Spinal cord (tissue), 9 donors: ENCODE measurements at regions not wholly inside any gene's neighbourhood (a gene's known extent, or its start where the extent isn't known, plus 50 kb on each side); places are given as distances from the start of the nearest gene placed in this dataset.
"Not testable (repeated sequence)": the region's sequence is repeated elsewhere in the genome, so short reads cannot be mapped to it uniquely, and the experiment has no call there.

Source experiments
- DNase-seq, 6 donors: peaks; one replicate each; pipeline versions ENCODE4 v3.0.0 to v3.0.0-alpha.2; 2013 to 2015; ENCODE audit warnings: low spot score in 6 of 6, low read depth in 4 of 6
- H3K27ac ChIP-seq: one replicate; pipeline ENCODE4 v1.5.1; 2013; ENCODE audit warnings: low read depth, low read length, control low read depth
- H3K27me3 ChIP-seq: one replicate; pipeline ENCODE4 v1.6.1; 2013; ENCODE audit warnings: low read length; ENCODE audit not compliant: control insufficient read depth, insufficient read depth
- H3K36me3 ChIP-seq: one replicate; pipeline ENCODE4 v1.6.1; 2013; ENCODE audit warnings: low read length; ENCODE audit not compliant: control insufficient read depth, insufficient read depth
- H3K4me1 ChIP-seq: one replicate; pipeline ENCODE4 v1.6.1; 2013; ENCODE audit warnings: low read length; ENCODE audit not compliant: control insufficient read depth, insufficient read depth
- H3K4me3 ChIP-seq: one replicate; pipeline ENCODE4 v1.5.1; 2013; ENCODE audit warnings: low read depth, low read length, control low read depth
- H3K9me3 ChIP-seq: one replicate; pipeline ENCODE4 v1.6.1; 2013; ENCODE audit warnings: low read length; ENCODE audit not compliant: control insufficient read depth, insufficient read depth
- WGBS: methylation state at CpG from one replicate; pipeline ENCODE4 v1.1.5; 2013; ENCODE audit warnings: missing lambda C conversion rate; ENCODE audit not compliant: insufficient coverage; 5-methylcytosine and 5-hydroxymethylcytosine counted together
- donor health status: healthy.

DNA sequence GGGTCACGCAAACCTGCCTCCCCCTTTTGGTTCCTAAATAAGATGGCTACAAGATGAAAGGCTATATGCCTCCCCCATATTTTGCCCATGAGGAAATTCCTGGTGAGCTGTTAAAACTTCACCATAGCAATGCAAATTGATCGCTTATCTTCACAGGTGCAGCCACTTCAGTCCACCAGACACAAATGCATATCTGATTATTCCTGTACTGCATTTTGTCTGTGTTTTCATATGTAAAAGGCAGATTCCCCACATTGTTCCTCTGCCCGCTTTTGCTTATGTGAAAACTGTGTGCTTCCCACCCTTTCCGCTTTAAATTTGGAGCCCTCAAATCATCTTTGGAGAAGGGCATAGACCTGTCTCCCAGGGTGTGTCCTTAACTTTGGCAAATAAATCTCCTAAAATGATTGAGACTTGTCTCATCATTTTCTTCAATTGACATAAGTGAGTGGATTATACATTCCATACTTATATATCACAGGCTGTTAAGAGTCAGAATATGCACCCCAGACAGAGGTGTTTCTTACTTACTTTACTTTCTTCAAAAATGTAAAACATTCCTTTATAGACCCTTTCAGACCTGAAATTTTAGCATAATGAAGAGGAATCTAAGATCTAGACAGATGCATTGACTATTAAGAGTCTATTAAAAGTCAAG lies 116.4 kb downstream of the CASP12 start:
- no peaks in the 10 kb centered on the region for H3K27me3 ChIP-seq
- no peak overlapping the region for H3K4me3 ChIP-seq
- H3K4me1 ChIP-seq, result no peaks in the 10 kb centered on the region
- 100% methylated on average over 2 of the region's 4 CpGs for WGBS
- no peak overlapping the region for H3K27ac ChIP-seq
- DNase-seq, result no peak
- H3K9me3 ChIP-seq, result no peaks in the 10 kb centered on the region
- H3K36me3 ChIP-seq, result no peaks in the 10 kb centered on the region

DNA sequence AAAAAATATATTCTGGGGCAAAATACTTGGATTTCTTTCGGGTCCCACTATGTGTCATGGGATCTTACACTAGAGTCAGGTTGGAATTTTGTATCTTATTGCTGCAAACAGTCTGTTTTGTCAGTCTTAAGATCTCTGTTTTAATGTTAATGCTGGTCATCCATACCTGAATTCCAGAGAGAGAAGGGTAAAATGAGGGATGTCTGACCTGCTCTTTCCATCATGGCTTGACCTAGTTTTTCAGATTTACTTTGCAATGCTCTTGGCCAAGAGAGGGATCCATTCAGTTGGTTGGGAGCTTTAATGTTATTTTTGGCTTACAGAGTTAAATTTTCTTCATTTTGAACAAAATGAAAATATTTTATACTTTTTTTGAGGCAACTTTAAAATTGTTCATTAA lies 117.2 kb downstream of the CASP12 start:
- Histone ChIP-seq H3K36me3 (no peaks in the 10 kb centered on the region), H3K27ac (no peak overlapping the region), H3K27me3 (no peaks in the 10 kb centered on the region), H3K9me3 (no peaks in the 10 kb centered on the region), H3K4me1 (no peaks in the 10 kb centered on the region), H3K4me3 (no peak overlapping the region)
- no peak for DNase-seq
- WGBS, result 67% methylated on average over 1 of the region's 1 CpG

DNA sequence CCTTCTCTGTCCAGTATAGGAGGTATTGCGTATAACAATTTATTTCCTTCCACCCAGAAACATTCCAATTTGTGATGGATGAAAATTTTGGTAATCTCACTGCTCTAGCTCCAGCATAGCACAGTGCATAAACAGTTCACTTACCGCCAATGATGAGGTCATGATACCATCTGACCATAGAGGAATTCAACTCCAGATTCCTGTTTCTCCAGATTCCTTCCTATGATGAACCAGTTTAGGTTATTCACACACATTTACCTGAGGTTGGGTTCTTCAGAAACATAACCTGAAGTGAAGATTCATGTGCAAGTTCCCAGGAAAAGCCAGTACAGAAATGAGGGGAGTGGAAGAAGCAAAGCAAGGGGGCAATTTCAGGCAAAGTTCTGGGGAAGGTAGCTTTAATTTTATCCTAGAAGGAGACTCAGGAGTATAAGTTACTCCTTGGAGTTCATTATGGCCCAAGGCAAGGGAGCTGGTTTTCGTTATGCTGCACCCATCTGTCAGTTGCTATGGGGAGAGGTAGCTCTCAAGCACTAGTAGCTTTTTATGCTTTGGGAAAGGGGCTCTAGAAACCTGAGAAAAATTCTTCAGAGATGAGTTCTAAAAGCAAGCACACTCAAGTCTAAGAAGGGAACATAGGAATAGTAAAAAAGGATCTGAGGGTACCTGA lies 121.6 kb downstream of the CASP12 start:
- Histone ChIP-seq H3K27me3 (no peaks in the 10 kb centered on the region), H3K4me1 (no peaks in the 10 kb centered on the region), H3K36me3 (no peaks in the 10 kb centered on the region), H3K4me3 (no peak overlapping the region), H3K9me3 (no peaks in the 10 kb centered on the region), H3K27ac (no peak overlapping the region)
- 80% methylated on average over 2 of the region's 3 CpGs for WGBS
- no peak for DNase-seq

DNA sequence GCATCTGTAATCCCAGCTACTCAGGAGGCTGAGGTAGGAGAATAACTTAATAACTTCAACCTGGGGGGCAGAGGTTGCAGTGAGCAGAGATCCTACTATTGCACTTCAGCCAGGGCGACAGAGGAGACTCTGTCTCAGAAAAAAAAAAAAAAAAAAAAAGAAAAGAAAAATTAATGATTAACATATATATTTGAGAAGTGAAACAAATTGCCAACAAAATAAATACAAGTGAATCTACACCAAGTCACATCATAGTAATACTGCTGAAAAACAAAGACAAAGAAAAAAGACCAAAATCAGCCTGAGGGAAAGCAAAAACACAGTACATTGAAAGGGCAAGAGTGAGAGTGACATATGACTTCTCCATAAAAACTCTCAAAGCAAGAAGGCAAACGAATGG lies 123.7 kb downstream of the CASP12 start:
- H3K9me3 ChIP-seq, result no peaks in the 10 kb centered on the region
- no CpG with 5 or more reads among the region's 2 CpGs for WGBS
- H3K4me1 ChIP-seq, result no peaks in the 10 kb centered on the region
- H3K27me3 ChIP-seq, result no peaks in the 10 kb centered on the region
- no peak for DNase-seq
- H3K4me3 ChIP-seq, result no peak overlapping the region
- no peak overlapping the region for H3K27ac ChIP-seq
- no peaks in the 10 kb centered on the region for H3K36me3 ChIP-seq

GRCh38 chr11:104772806-104773241 lies 125.4 kb downstream of the CASP12 start:
- Histone ChIP-seq H3K4me1 (no peaks in the 10 kb centered on the region), H3K27ac (peak overlapping the region; percentile 61), H3K27me3 (no peaks in the 10 kb centered on the region), H3K9me3 (no peaks in the 10 kb centered on the region), H3K4me3 (no peak overlapping the region), H3K36me3 (no peaks in the 10 kb centered on the region)
- DNase-seq, result peak in 2 of 6 donors; percentile 14 to 35
- no CpG with 5 or more reads among the region's 6 CpGs for WGBS

- WGBS, result 80% methylated on average over 2 of the region's 3 CpGs
- no peaks in the 10 kb centered on the region for H3K27me3 ChIP-seq
- H3K36me3 ChIP-seq, result no peaks in the 10 kb centered on the region
- H3K27ac ChIP-seq, result peak overlapping the region; percentile 61
- H3K4me1 ChIP-seq, result no peaks in the 10 kb centered on the region
- no peaks in the 10 kb centered on the region for H3K9me3 ChIP-seq
- no peak overlapping the region for H3K4me3 ChIP-seq
- DNase-seq, result no peak
Measured at GRCh38 chr11:104771763-104772162, 126.5 kb downstream of the CASP12 start.

DNA sequence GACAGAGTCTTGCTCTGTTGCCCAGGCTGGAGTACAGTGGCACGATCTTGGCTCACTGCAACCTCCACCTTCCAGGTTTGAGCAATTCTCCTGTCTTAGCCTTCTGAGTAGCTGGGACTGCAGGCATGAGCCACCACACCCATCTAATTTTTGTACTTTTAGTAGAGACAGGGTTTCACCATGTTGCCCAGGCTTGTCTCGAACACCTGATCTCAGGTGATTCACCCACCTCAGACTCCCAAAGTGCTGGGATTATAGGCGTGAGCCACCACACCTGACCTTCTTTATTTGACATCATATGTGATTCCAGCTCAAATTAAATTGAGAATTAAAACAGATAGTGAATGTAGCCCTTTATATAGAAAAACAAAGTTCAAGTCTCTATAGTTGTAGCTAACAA lies 127.2 kb downstream of the CASP12 start:
- H3K27me3 ChIP-seq, DNase-seq, H3K4me3 ChIP-seq, H3K36me3 ChIP-seq, H3K4me1 ChIP-seq, H3K27ac ChIP-seq, H3K9me3 ChIP-seq: not testable (repeated sequence)
- 100% methylated on average over 1 of the region's 3 CpGs for WGBS

- Histone ChIP-seq H3K27me3 (no peaks in the 10 kb centered on the region), H3K27ac (no peak overlapping the region), H3K9me3 (no peaks in the 10 kb centered on the region), H3K4me3 (no peak overlapping the region), H3K36me3 (no peaks in the 10 kb centered on the region), H3K4me1 (no peaks in the 10 kb centered on the region)
- WGBS, result 86% methylated on average over 2 of the region's 8 CpGs
- peak in 1 of 6 donors; percentile 6 for DNase-seq
Measured at GRCh38 chr11:104765401-104766095, 132.7 kb downstream of the CASP12 start.

- peaks cover 3% of the 10 kb centered on the region for H3K9me3 ChIP-seq
- no peaks in the 10 kb centered on the region for H3K4me1 ChIP-seq
- no peaks in the 10 kb centered on the region for H3K27me3 ChIP-seq
- no peak for DNase-seq
- no peak overlapping the region for H3K4me3 ChIP-seq
- no peak overlapping the region for H3K27ac ChIP-seq
- H3K36me3 ChIP-seq, result no peaks in the 10 kb centered on the region
- WGBS, result no CpG with 5 or more reads among the region's 1 CpG
Measured at GRCh38 chr11:104764710-104765045, 133.6 kb downstream of the CASP12 start.
